Femur (tissue), 1 donor: ENCODE measurements at regions not wholly inside any gene's neighbourhood (a gene's known extent, or its start where the extent isn't known, plus 50 kb on each side); places are given as distances from the start of the nearest gene placed in this dataset.

Experiments used
- DNase-seq: peaks from one replicate; pipeline ENCODE4 v3.0.0-alpha.2; 2017

DNA sequence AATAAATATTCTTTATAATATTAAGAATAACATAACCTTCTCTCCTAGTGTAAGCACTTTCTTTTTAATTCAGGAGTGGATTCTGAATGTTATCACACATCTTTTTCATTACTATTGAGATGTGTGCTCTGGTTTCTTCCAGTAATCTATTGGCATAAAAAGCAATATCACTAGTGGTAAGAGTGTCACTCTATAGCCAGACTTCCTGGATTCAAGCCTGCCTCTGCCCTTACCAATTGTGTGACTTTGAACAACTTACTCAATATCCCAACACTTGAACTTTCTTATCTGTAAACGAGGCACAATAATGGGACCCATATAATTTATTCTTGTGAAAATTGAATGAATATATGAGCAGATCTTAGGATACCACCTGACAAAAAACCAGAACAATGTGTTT lies 71.0 kb downstream of the SEM1 start:
- DNase-seq: no peak

DNA sequence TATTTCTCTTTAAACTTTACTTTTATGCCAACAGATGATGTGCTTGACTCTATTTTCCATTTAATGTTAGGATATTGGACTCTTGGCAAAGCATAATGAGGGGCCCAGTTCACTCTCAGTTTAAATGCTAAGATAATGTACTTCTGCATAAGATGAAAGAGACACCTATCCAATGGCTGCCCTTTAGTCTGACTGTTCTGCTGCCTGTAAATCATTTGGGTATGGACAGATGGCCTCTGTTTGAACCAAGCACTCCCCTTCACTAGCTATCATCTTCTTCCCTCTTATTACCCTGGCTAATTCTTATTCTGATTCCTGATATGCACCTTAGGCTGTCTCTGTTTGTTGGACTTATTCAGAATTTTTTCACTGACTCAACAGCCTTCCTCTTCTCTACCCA lies 72.1 kb downstream of the SEM1 start:
- DNase-seq: no peak

DNA sequence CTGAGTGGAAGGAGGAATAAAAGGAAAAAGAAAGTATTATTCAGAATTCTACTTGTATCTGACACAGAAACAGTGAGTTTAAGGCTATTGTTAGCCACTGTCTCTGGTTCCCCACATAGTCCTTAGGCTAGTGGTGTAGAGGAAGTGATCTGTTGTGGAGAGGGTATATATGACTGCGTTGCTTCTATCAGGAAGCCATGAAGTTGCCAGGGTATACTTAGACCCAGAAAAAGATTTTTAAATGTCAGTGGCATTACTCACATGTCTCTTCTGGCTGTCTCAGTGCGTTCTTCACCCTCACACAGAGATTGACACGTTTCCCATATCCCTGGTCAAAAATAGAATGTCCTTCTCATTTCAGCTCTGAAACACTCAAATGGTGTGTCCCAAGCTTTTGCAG lies 72.7 kb downstream of the SEM1 start:
- DNase-seq: no peak

DNA sequence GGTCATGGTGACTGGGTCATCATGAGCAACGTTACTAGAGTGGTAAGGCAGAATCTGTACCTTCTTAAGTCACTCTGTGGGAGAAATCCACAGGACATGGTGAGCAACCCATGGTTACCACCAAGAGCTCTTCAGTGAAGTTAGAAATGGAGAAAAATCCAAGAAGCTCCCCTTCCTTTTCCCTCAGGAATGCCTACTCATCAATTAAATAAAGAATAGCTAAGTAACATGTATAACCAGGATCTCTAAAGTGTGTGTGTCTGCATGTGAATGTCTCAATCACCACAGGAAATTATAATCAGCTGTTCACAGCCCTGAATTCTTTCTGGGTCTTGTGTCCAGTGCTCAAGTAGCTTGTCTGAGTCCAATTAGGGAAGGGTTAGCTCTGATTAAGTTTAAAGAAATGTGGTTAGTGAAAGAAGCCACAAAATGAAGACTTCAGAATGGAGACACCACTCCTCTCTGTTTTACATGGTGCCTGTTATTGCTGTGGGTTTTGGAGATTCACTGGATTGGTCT lies 73.2 kb downstream of the SEM1 start:
- no peak for DNase-seq

DNA sequence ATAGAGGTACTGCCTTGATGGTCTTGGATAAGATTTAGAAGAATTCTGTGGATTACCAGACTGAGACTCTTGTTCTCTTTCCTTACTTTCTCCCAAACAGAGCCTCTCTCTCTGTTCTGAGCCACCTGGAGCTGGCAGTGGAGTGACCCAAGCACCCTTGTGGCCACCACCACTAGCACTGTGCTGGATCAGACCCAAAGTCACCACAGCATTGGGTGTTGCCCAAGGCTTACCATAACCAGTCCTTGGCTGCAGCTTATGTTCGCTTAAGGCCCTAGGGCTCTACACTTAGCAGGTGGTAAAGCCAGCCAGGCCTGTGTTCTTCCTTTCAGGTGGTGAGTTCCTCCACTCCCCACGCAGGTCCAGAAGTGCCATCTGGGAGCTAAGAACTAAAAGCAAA lies 79.8 kb downstream of the SEM1 start:
- DNase-seq: no peak

DNA sequence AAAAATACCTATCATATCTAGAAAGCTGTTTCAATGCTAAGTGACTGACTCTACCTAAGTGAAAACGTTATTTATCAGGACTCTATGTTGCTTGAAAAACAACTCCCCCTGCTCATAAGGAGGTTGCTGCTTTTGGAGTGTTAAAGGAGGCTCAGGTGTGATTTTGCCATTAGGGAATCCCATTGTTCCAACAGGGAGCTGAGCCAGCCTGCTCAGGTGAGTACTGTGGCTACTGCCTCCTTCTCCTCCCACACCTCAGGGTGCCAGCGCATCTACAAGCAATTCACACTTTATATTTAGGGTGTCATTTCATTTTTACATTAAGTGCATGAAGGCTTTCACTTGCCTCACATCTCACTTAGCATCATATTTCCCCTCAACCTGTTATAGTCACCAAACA lies 84.7 kb downstream of the SEM1 start:
- DNase-seq: no peak

DNA sequence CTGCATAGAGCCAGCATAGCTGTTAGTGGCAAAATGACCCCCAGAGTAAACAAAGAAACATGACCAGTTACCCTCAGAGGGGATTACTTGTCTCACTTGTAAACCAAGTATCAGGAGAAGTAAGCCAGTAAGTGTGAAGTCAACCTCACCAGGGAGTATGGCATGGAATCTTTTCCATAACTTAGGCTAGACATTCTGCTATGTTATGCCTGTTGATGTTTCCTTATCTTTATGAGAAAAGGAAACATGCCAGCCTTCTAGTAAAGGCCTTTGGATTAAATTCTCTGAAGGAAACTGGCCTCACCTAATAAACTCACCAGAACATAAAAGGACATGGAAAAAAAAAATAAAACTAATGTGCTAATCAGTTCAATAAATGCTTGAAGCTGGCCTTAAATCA lies 87.7 kb downstream of the SEM1 start:
- no peak for DNase-seq

DNA sequence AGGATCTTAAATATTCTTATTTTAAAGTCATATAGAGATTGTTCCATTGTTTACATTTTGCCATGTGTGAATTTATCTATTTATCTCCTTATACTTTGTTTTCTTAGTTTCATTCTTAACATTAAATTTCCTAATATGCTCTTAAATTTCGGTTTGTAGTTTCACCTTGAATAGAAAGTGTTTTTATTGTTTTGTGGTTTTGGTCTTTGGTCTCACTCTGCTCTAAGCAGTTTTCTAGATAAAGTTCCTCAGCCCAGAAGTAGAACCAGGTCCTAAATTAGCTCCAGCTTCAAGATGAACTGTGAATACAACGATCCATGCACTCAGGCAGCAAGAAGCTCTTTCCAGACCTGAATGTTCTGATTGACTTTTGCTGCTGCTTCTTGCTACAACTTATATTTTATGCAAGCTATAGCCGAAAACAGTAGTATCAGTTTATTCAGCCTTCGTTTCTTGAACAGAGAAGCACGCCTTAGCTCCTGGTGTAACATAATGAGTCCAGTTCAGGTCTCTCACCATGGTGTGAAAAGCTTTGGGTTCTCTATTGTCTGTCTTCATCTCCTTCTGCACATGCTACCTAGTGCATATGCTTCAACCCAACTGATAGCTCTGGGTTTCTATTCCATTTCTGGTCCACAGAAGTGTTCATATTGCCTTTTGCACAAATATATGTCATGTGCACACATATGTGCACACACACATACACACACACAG lies 95.3 kb downstream of the SEM1 start:
- no peak for DNase-seq

DNA sequence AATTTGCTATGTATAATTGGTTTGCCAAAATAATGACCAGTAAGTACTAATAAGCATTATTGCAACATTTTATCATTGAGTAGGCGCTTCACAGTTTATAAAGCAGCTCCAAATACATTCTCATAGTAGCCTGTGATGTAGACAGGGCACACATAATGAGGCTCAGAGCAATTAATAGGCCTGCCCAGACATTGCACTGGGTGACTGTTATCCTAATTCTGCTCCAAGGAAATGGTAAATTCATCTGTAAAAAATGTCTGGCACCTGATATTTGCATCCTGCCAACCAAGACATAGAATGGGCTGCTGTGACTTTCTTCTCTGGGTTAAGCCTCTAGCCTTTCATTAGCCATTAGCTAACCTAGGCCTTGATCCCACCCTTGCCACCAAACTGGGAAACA lies 97.6 kb downstream of the SEM1 start:
- DNase-seq: no peak

DNA sequence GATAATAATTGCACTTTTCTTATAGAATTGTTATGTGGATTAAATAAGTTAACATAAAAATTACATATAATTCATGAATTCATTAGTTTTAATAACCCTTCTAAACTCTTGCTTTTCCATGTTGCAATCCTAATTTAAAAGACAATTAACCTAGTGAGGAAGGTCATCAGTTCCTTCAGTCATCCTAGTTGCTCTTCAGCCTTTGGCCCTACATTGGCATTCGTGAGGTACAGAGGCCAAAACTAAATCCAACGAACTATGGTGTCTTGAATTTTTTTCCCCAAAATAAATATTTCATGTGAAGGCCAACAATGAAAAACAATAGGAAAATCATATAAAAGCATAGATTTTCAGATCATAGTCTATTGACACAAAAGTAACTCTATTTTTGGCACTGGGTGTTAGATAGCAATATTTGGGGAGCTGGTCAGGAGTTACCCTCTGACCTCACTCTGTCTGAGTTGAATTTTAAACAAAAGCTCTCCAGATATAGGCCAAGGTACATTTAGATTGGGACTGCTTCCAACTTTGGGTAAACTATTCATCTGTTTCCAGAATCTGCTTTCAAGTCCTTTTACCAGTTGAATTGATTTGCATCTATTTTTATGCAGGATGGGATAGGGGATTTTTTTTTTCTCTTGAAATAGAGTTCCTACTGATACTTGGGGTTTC lies 104.5 kb downstream of the SEM1 start:
- no peak for DNase-seq

DNA sequence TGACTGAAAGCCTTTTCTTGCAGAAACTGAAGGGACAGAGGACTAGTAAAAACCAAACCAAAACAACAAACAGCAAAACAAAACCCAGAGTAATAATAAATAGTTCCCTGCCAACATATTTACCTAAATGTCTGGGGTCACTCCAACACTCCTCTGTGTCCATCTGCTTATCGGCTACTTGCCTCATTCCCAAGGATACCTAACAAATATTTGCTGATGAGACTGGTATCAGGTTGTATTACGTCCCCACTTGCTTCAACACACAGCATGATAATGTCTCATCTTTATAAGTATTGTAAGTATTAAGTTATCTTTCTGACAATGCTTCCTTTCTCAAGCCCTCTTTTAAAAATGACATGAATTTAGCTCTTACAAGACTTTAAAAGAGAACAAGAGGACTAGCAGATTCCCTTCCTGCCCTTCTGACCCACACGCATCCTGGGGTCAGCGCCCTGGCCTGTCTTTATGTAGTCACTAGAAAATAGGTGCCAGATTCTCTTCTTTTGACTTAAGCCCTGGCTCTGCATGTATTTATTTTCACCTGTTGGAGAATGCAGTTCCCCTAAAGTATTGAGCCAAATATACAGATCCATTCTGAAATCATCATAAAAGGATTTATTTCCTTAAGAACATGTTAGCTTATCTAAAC lies 110.2 kb downstream of the SEM1 start:
- no peak for DNase-seq

DNA sequence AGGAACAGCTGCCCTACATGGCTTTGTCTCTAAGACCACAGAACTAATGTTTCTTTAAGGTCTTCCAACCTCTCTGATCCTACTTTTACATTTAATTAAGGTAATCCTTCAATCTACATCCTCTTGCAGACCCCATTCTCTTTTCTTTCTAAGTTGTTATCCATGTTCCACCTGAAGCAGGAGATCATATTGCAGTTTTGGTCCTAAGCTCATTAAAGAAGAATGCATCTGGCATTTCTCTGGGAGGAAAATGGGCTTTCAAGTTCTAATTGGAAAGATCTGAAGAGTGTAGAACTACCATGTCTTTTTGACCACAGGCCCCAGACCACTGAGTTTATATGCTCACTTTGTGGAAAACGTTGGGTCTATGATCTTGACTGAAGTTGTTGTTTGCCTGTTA lies 111.2 kb downstream of the SEM1 start:
- no peak for DNase-seq

DNA sequence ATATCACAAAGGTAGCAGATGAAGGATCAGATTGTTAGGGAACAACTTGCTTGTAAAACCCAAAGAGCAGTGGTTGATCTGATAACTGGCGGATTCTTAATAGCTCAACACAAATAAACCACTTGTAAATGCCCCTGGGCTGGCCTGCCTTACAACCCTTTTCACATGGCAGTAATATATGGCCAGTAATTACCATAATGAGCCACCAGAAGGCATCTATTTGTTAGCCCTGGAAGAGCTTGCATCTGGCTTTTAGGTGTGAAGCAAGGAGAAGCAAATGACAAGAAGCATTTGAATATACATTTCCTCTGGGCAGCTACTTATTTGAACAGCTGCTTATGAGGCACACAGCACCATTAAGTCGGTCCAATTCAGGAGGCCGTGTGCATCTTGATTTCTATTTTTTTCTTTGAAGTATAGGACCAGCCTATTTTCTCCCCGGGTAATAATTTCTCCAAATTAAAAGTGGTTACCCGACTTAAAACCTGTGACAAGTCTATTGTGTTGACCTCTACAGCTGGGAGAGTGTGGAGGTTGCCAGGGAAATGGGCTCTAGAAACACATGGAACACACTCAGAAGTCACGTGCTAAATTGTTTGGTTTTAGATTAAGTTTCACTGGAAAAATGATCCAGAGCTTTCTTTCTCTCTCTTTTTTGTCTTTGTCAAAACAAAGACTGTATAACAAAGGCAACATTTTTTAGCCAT lies 113.4 kb downstream of the SEM1 start:
- no peak for DNase-seq

DNA sequence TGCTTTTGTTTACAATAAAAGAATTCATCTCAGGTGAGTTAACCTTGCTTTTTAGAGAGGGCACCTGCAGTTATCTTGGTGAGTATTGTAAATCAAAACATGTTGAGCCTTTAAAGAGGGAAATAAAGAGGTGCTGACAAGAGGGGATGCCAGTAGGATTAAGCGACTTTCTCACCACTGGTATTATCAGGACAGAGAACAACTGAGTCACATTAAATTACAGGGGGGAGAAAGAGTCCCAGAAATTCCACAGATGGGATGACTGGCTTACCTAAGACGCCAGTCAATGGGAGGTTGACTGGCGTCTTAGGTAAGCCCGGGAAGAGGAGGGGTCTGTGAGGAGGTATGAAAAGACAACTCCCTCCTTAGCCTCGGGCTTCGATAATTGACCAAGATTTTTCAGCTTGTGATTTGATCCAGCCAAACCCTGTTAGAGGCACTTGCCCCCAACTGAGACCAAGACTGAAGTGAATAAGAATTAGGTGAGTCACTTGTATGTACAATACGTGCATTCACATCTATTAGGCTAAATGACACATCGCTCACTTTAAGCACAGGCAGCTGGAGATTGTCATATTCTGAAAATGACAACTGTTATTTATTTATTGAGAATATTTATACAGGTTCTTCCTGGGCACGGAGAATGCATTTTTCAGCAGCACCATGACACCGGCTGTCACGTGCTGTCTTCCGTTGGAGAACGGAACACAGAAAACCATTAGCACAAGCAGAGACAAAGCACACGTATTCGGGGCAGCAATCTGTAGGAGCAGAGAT lies 117.6 kb downstream of the SEM1 start:
- no peak for DNase-seq

DNA sequence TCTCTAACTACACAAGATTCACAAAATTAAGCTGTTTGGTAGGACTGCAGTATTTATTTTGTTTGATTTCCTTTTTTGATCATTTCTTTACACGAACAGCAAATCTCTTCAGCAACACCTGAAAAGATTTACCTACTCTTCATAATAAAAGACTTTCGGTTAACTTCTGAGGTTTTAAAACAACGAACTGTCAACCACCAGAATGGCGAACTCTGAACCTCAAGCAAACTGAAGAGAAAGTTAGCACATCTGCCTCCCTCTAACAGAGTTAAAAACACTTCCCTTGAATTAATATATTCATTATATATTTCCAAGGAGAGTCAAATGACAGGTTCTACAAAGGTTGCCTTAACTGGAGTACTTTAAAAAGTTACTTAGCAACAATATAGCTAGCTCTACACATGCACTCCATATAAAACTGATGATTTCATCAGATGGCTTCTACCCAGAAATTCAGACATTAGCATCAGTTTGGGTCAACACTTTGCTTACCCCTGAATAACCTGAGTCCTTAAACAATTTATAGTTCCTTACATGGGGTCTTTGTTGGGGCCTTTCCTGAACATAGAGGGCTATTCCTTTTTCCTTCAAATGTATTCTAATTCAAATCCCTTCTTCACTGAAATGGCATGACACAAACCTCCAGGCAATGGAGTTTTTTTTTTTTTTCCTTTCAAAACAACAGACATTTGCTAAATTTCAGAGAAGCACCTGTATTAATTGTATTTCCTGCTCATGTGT lies 118.3 kb downstream of the SEM1 start:
- DNase-seq: no peak

DNA sequence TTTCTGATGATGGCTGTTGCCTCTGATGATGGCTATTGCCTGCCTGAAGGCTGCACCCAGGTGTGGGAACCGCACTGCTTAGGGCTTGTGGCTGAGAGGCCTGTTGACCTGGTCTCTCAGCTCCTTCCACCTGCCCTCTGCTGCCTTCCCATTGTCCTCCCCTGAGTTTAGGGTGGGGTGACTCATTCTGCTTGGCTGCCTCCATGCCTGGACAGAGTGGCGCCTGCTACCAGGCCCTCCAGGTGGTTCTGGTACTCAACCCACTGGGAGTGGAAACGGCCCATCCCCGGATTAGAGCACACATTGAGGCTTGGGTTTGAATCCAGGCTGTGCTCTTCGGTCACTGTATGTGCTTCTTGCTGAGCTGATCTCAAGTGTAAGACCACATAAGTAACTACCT lies 120.6 kb downstream of the SEM1 start:
- DNase-seq: no peak

DNA sequence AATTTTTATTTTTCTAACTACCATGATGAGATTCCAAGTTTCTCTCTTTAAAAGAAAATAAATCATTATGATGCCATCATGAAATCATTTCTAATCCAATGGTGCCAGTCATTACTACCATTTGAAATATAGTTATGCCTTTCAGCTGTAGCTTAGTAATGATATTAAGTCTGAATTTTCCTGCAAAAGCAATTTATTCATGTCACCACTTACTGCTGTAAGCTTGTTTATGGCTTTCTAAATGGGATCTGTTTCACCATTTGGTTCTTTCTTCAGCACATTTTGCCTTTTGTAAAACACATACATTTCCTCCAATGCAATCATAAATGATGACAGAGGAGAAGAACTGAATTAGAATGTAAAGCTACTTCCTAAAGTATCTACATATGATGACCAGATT lies 130.5 kb downstream of the SEM1 start:
- no peak for DNase-seq

DNA sequence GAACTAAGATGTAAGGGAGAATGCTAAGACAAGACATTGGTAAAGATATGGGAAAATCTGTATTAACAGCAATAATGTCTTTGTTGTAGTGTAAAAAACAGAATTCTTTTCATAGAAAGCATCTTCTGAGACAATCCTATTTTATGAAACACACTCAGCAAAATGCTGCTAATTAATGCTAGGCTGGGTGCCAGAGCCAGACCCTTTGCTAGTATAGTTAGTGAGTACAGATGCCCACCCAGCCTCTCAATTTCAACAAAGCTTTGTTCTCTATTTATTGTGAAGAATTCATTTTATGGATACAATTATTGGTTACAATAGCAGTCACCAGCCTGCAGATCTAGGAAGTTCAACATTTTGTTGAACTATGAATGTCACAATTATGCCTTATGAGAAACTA lies 131.0 kb downstream of the SEM1 start:
- DNase-seq: no peak

DNA sequence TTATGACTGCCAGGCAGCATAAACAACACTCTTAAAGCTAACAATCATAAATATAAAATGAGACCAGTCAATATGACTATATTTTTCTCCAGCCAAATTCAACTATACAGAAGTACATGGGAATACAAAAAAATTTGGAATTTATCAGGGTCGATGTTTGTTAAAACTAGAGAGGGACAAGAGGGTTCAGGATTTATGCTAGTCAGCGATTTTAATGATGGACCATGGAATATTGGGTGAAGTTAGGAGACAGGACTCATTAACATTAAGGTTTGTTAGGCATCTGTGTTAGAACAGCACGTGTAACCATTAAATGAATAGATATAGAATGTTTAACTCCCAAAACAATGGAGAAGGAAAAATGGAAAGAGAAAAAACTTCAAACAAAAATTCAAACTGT lies 146.2 kb downstream of the SEM1 start:
- DNase-seq: no peak

DNA sequence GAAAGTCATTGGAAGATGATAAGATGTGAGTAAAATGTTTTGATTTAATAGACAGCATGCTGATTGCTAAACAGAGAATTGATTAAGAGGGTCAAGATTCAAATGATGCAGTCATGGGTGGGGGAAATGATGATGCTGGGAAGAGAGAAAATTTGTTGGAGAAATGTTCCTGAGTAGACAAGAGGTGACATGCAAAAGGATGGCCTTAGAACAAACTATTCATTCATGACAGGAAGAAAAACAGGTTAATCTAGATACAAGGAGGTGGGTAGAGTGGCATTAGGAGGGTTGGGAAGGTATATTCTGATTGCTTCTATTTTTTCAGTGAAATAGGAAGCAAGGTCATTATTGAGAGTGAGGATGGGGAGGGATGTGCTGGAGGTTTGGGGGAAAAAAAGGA lies 146.7 kb downstream of the SEM1 start:
- DNase-seq: no peak

DNA sequence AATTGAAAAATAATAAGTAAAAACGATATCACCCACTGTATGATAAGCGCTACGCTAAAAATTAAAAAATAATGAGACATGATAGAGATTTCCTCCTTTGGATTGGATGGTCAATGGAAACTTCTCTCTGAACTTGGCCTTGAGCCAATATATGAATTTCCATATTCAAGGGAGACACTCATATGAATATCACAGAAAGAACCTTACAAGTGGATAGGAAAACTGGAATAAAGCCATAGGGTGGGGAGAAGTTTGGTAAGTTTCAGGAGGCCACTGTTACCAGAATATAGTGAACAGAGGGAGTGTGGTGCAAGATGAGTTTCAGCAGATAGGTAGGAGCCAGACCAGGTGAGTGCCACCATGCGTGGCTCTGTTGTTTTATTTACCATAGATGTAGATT lies 147.2 kb downstream of the SEM1 start:
- DNase-seq: no peak

DNA sequence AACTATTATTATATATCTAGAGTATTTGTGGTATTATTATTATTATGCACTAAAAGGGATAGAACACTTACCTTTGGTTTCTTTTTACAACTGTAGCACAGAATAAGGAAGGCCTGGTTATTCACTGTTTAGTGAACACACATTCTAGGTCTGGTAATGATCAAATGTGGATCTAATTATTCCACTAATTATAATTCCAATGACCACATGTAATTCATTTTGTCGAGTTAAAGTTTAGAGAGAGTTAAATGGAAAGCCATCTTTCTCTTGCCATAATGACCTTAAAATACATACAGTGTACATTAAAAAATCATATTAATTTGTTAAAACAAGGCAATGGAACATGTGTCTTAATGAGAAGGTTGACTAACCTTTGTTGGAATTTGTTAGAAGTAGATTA lies 147.8 kb downstream of the SEM1 start:
- DNase-seq: no peak
